ENCODE measurements at regions not wholly inside any gene's neighbourhood (a gene's known extent, or its start where the extent isn't known, plus 50 kb on each side); places are given as distances from the start of the nearest gene placed in this dataset.

DNA sequence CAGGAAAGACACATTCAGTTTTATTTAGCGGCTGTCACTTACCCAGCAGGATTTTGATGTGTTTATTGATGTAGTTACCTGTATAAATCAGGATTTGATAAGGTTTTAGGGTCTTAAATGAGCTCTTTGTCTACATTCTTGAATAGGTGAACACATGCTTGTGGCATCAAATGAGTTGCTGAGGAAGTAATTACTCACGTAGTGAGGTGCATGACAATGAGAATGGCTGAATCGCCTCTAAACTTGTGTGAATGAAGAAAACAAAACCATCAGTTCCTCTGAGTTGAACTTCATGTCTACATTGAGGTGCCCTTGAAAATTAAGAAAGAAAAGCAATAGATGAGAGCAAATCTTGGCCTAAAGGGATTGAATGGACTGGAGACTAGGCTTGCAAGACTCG lies 245.6 kb upstream of the SATB1 start:
- DNase-seq (ENCODE audit: low read depth): no peak

DNA sequence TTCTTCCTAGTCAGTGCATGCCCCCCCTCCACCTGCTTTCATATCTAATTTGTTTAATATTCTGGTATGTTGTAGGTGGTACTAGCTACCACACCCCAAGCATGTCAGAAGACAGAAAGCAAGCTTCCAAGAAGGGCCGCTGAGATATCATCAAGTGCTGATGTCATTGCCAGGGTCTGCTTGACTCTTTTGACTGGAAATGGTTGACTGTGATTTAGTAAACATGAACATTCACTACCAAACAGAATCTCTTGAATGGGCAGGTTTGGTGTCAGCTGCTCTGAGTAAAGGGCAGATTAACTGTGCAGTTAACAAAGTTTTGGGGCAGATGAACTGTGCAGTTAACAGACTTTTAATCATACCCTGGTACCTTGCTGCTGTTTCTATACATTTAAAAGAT lies 244.2 kb upstream of the SATB1 start:
- no peak for DNase-seq (ENCODE audit: low read depth)

DNA sequence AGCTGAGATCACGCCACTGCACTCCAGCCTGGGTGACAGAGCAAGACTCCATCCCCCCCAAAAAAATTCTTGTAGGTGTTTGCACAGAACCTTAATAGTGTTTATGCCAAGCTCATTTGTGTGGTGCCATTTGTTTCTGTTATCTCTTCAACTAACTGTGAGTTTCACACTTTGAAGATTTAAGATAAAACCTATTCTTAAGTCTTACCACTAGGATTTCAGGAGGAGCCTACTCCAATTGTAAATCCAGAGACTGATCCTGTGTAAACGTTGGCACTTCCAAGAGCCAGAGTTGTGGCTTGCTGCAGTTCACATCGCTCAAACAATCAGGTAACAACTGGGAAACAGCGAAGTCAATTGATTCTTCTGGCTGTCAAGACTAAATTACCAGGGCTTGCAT lies 242.4 kb upstream of the SATB1 start:
- DNase-seq (ENCODE audit: low read depth): no peak

DNA sequence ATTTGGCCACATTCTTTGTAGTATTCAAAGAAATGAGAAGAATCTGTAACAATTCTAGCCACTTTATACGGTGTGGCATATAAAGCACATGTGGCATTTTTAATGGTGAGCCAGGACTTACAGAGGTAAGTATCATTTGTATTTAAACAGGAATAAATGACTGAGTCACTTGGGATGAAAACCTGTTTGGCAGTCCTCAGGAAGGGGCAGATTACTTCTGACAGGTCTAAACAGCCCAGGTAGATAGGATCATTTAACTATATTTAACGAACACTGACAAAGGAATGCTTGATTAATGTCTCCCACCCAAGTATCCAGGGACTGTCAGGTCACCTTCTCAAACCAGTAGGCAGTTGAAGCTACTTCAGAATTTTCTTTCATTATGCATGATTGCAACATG lies 241.5 kb upstream of the SATB1 start:
- DNase-seq (ENCODE audit: low read depth): no peak

DNA sequence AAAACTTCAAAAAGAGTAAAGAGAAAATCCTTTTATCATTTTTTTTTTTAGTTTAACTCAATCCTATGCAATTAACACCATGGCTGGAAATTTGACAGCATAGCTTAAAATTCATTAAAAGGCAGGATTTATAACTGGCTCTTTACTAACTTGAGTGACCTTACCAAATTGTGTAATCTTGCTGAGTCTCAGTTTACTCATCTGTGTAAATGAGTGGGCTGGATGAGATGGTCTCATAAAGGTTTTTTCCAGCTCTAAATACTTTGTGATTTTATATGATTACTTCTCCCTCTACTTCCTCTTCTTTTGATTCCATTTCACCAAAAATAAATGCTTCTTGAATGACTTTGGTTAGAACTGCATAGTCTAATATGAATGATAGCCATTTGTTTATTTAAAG lies 234.9 kb upstream of the SATB1 start:
- DNase-seq (ENCODE audit: low read depth): no peak

DNA sequence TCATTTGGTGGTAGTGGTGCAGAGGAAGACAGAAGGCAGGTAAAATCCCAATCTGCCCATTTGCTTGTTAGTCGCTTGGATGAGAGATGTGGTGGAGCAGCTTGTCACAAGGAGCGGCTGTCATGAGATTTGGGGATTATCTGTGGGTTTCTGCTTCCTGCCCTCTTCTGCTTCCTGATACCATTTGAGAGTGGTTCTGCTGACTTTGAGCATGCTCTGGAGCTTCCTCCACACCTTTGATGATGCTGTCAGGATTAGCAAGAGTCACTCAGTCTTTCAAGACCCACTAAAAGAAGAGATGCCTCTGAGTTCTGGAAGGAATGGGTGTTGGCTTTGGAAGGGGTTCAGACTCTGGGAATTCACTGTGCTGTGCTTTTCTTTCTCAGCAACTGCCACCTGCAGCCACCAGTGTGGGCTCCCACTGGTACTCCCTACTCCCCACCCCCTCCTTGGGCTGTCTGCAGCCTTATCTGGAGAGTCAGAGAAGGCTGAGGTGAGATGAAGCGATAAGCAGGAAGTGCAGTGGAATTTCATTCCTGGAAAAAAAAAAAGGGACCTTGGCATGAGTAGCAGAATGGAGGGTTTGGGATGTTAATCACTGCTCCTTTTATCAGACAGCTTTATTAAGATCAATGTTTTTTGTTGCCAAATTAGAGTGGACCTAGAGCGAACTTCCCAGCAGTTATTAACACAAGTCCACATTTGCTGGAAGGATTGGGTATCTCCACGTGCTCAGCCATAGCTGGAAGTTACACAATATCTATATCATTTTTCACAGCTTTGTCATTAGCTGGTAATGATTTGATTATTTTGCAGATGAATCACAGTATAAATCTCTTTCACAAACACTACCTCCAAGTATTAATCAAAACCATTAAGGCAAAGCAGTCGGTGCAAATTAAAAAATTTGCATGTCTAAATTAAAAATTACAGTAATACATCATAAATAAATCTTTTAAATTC lies 233.0 kb upstream of the SATB1 start:
- no peak for DNase-seq (ENCODE audit: low read depth)

DNA sequence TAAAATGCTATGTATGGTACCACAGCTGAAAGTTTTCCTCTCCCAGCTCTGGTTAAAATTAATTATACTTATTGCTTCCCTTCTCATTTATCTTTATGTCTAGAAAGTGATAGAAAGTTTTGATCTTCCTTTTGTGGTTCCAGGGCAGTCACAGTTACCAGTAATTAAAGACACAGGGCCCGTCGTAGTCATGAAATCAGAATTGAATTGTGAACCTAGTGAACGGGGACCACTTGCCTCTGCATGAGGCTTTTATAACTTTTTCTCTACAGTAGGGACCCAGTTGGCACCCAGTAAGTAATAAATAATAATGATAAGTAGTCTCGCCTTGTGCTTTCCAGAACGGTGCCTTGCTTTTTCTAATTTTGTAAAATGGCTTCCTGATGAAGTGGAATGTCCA lies 231.7 kb upstream of the SATB1 start:
- no peak for DNase-seq (ENCODE audit: low read depth)

DNA sequence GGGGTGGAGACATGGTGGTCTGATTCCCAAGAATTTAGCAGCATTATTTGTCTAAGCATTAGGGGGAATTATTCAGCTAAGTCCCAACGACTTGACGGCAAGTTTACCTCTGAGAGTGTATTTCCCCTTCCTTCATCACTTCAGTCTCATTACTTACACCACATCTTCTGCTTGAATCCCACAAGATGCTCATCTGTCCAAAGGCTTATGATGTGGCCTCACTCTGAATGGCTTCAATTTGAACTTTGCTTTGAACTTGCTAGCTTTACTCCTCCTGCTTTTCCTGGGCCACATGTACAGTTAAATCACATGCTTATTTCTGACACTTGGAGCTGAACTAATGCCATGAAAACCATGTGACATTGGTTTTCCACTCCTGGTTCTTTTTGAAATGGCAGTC lies 231.3 kb upstream of the SATB1 start:
- DNase-seq (ENCODE audit: low read depth): no peak

DNA sequence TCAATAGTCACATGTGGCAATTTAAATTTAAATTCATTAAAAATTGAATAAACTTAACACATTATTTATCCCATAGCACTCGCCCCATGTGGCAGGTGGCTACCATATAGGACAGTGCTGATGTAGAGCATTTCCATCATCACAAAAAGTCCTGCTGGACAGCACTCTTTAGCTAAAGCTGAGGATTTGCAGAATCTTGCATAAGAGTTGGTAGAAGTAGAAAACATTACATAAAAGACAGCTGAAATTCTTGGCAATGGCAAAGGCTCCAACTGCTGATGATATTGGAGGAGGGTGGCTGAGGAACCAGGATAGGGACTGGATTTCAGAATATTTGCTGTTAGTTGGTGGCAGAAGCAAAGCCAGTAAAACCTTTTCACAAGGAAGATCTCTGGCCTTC lies 230.7 kb upstream of the SATB1 start:
- no peak for DNase-seq (ENCODE audit: low read depth)

DNA sequence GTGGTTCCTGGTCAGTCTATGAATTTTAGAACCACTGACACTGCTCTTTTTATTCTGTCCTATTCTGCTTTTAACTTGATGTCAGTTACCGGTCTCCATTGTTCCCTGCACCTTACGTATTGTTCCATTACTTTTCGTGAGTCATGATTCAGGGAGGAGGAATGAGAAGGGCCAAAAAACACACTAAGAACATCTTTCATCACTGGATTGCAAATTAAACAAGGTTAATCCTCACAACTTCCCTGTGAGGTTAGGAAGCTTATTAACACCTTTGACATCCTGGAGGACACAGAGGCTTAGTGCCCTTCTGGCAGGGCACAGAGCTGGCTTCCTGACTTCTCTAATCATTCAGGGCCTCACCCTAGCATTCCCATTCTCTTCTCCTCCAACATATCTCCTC lies 227.6 kb upstream of the SATB1 start:
- DNase-seq (ENCODE audit: low read depth): no peak

DNA sequence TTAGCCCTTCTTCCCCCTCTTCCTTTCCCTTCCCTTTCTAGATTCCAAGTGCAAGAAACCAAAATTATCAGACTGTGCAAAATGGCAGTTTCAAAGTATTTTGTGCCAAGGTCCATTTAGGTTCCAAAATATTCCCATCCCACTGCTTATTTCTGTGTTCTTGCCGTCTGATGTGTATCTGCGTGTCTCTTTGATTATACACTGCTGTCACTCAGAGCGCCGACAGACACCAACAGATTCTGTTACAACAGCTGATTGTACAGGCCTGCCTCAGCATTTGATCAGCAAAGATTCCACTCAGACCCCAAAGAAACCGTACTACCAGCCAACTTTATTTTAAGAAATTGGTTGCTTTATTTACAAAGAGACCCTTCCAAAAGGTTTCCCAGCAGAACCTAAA lies 225.6 kb upstream of the SATB1 start:
- DNase-seq (ENCODE audit: low read depth): no peak

DNA sequence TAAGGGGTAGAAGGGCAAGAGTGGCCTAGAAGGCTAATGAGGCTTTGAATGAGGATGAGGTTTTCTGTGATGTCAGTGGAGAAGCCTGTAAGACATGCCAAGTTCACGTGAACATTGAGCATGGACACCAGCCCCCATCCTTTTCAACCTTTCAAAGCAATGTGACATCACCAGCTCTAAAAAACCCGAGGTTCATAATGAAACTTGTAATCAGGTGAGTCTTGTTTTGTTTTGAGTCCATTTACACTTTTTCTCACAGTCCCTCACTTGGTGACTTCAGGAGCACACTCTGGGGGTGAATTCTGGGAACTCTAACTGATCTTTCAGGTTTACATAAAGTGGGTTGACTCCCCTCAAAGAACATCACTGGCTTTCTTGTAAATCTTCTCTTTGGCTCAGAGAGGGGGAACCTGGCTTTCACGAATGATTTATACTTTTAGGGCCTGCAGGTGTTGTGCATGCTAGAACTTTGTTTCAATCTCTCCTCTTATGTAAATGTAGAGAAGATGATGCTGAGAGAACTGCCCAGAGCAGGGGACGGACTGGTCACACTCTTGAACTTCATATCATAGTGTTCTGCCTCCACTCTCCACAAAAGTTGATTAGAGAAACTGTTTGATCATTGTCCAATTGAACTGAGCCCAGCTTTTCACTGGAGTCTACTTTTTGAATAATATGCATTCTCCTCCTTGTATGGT lies 224.7 kb upstream of the SATB1 start:
- no peak for DNase-seq (ENCODE audit: low read depth)

DNA sequence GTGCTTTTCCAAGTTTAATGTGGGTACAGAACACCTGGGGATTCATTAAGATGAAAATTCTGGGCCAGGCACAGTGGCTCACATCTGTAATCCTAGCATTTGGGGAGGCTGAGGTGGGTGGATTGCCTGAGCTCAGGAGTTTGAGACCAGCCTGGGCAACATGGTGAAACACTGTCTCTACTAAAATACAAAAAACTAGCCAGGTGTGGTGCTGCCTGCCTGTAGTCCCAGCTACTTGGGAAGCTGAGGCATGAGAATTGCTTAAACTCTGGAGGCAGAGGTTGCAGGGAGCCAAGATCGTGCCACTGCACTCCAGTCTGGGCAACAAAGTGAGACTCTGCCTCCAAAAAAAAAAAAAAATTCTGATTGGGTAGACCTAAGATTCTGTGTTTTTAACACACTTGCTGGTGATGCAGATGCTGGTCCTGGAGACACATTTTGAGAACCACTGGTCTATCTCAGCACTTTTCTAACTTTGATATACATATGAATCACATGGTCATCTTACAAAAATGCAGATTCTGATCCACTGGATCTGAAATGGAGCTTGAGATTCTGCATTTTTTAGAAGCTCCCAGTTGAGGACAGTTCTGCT lies 223.8 kb upstream of the SATB1 start:
- DNase-seq (ENCODE audit: low read depth): no peak

DNA sequence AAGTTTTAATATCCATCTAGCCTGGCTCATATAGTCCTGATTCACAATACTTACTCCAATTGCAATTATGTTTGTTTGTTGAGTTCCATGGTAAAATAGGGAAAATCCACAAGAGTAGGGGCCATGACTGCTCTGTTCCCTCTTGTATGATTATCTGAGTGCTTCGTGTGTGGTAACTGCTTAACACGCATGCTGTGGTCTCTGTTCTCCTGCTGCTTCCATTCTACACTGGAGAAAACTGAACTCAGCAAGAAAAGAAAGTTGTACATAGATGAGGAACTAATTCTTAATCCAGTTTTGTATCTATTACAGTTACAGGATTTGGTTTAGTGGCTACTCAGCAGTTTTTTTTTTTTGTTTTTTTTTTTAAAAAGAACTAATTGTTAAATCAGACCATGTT lies 223.0 kb upstream of the SATB1 start:
- DNase-seq (ENCODE audit: low read depth): no peak

DNA sequence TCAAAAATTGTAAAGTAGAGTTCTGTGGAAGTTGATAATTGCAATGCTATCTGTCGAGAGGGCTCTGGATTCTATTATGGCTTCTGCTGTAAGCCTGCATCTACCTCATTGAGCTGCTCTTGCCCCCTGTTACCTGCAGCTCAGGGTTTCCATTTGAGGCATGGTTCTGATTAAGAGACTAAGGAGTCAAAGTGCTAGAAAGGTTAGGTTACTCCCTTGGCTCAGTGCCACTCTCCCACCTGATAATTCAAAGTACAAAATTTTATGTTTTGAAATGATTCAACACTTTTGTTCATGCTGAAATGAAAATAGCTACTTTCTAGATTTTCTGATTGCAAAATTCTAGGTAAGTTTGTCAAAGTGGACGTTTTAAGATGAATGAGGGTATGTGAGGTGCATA lies 220.5 kb upstream of the SATB1 start:
- no peak for DNase-seq (ENCODE audit: low read depth)

DNA sequence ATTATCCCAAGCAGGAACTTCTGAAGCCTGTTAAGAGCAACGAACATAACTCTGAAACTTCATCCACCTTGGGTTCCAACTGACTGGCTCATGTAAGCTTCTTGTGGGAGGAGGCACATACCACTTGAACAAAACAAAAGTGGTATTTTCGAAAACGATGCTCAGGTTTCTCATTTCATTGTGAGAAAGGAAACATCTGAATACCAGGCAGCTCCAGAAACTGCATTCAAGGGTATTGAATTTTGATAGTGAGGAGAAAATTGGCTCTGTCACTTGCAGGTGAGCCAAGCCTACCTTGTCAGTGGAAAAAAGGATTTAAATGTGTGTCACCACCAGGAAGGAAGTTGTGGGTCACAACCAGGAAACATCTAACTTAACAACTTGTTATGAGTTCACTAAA lies 218.1 kb upstream of the SATB1 start:
- DNase-seq (ENCODE audit: low read depth): no peak

DNA sequence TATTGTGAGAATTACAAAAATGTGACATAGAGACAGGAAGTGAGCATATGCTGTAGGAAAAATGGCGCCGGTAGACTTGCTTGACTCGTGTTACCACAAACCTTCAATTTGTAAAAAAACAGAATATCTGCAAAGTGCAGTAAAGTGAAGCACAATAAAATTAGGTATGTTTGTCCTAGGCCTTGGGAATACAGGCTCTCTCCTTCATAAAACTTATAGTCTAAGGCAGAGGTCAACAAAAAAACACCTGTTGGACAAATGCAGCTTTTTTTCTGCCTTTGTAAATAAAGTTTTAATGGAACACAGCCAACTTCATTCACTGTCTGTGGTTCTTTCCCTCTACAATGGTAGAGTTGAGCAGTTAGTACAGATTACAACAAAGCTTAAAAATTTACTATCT lies 216.8 kb upstream of the SATB1 start:
- DNase-seq (ENCODE audit: low read depth): no peak

DNA sequence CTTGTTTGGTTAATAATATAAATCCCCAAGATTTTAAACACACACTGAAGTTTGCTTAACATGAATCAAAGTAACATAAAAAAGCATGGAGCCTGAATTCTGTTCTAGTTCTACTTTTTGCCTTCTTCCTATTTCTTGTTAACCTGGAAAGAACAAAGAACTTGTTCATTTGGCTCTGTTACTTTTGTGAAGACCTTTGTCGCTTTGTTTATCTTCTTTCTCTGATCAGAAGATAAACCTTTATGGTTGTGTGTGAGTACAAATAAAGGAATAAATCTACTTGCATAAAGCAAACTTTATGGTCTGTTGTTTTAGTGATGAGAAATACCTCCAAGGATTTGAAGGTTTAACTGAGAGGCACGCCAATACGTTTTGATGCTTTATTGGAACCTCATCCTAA lies 210.1 kb upstream of the SATB1 start:
- no peak for DNase-seq (ENCODE audit: low read depth)

DNA sequence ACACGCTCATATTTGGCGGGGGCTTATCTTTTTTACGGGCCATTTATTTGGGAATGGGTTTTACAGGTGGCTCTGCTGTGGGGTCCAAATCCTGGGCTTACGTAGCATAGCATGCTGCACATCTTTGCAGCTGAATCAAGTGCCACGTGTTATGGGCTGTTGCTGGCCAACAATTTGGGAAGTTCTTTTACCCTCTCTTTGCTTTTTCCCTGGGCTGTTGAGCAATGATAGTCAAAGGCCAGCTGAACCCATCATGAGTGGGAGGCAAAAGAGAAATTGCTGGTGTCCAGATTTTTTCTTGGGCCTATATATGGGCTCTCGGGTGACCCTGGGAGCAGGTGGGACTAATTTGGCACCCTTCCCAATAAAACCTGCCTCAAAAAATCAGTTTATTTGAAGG lies 209.3 kb upstream of the SATB1 start:
- no peak for DNase-seq (ENCODE audit: low read depth)

DNA sequence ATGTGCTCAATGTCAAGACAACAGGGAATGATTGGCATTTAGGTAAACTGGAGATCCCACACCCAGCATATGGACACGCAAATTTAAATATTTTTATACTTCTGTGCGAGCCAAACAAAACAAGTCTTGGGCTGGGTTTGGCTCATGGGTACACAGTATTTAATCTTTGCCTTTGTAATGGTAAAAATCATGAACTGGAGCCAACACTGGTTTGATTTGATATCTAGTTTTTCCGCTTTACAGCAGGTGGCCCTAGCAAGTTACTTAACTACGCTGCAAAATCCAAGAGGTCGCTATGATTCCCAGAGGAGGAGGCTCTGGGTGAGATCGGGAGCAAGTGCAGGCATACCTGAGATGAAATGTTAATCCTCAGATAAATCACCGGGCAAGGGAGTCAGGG lies 207.9 kb upstream of the SATB1 start:
- DNase-seq (ENCODE audit: low read depth): no peak

DNA sequence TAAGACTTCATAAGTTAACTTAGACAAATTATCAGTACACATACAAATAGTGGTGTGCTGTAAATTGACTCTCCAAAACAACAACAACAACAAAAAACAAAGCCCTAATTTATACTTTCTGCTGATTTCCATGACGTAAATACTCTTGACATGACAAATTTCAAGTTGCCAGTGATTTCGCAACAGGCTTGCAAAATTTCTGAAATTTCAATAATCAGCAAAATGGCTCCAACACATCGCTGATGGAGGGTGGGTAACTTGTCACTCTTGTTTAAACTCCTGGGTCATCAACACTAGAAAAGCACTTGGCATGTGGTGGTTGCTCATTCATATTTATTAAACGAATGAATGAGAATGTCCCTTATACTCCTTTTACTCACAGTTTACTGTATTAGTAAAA lies 205.2 kb upstream of the SATB1 start:
- no peak for DNase-seq (ENCODE audit: low read depth)

DNA sequence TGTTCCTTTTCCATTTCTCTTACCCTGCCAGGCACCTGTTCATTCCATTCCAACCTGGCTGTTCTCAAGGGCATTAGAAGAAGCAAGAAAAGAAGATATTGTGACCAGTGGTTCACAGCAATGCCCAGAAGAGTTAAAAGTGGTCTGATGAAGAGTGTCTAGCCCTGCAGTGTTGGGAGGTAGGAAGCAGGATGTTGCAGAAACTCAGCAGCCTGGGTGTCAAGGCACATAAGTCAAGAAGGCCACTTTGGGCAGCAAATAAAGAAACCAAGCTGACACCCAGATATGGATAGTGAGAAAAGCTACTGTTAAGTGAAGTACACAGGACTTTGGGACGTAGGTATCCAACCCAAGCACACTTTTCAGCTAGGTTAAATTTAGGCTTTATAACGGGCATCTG lies 199.9 kb upstream of the SATB1 start:
- no peak for DNase-seq (ENCODE audit: low read depth)

DNA sequence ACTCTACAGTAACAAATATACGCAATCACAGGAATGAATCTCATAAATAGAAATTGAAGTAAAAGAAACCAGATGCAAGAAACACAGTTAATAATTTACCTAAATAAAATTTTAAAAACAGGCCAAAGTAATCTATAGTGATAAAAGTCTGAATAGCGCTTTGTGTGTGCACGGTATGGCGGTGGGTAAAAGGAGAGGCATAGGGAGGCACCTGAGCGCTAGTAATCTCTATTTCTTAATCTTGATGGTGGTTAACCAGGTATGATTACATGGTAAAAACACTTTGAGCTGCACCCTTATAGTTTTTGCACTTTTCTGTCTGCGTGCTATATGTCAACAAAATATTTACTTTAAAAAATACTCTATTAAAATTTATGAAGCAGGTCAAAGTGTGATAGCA lies 198.1 kb upstream of the SATB1 start:
- DNase-seq (ENCODE audit: low read depth): no peak

All from non-pigmented ciliary epithelial cell (primary cell).